ENCODE measurements at regions not wholly inside any gene's neighbourhood (a gene's known extent, or its start where the extent isn't known, plus 50 kb on each side); places are given as distances from the start of the nearest gene placed in this dataset.

GRCh38 chr6:22028403-22029090, 268.3 kb downstream of the PRL start:
- ATAC-seq = no peak
- WGBS, 4 donors = 80 to 82% (median 81%) methylated on average over 7 of the region's 7 CpGs
- no peaks in the 10 kb centered on the region for H3K27me3 ChIP-seq
- H3K9me3 ChIP-seq = no peaks in the 10 kb centered on the region
- H3K27ac ChIP-seq = peak overlapping the region in 7 of 12 donors; percentile 0 to 40 (median 23)
- intact Hi-C loops (cut with DNase I) = loop anchor here in 1 of 10 donors (5.0 kb wide), 1 partner anchor 41 kb away; no protein-coding TSS in a partner anchor
- no peak for DNase-seq
- no peak overlapping the region for H3K4me3 ChIP-seq
- H3K4me1 ChIP-seq = peaks cover 0 to 48% (median 28%) of the 10 kb centered on the region in 12 donors
- no peaks in the 10 kb centered on the region for H3K36me3 ChIP-seq
- no peak for TF ChIP-seq POLR2A (IDR thresholded peaks at IDR 0.05)
- TF ChIP-seq CTCF (IDR thresholded peaks at IDR 0.05) = no peak

DNA sequence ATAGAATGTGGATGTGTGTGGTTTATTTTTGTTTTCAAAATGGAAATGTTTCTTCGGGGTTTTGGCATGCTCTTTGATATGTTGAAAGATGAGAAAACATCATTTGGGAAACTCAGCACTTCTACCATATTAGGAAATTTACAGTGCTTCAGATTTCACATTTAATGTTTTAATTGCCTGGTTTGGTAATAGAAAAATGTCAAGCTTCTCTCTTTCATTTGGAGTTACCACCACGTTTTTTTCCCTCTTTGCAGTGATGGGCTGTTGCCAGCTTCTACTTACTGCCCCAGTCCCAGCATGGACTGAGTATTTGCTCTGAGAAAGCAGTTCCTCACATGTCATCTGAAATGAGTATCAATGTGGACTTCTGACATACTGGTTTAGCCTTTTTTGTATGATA, 267.7 kb downstream of the PRL start:
- Histone ChIP-seq H3K4me1 (peaks cover 0 to 48% (median 28%) of the 10 kb centered on the region in 12 donors), H3K9me3 (no peaks in the 10 kb centered on the region), H3K36me3 (no peaks in the 10 kb centered on the region), H3K27me3 (no peaks in the 10 kb centered on the region), H3K27ac (peak overlapping the region in 7 of 12 donors; percentile 0 to 40 (median 17)), H3K4me3 (no peak overlapping the region)
- TF ChIP-seq CTCF (IDR thresholded peaks at IDR 0.05) (no peak), POLR2A (IDR thresholded peaks at IDR 0.05) (no peak)
- ATAC-seq (no peak), DNase-seq (no peak)
- WGBS, 4 donors = 20 to 34% (median 31%) methylated on average over 2 of the region's 2 CpGs
- intact Hi-C loops (cut with DNase I) = loop anchor here in 1 of 10 donors (5.0 kb wide), 1 partner anchor 42 kb away; no protein-coding TSS in a partner anchor

GRCh38 chr6:22030730-22031619, 265.9 kb downstream of the PRL start:
- Histone ChIP-seq H3K9me3 (no peaks in the 10 kb centered on the region), H3K36me3 (no peaks in the 10 kb centered on the region), H3K4me3 (no peak overlapping the region), H3K27me3 (no peaks in the 10 kb centered on the region), H3K4me1 (peaks cover 0 to 34% (median 18%) of the 10 kb centered on the region in 12 donors), H3K27ac (no peak overlapping the region)
- no peak for ATAC-seq
- 91 to 94% (median 91%) methylated on average over 6 of the region's 6 CpGs for WGBS, 4 donors
- intact Hi-C loops (cut with DNase I) = loop anchor here in 1 of 10 donors (5.0 kb wide), 1 partner anchor 44 kb away; no protein-coding TSS in a partner anchor
- TF ChIP-seq CTCF (IDR thresholded peaks at IDR 0.05) = no peak
- TF ChIP-seq POLR2A (IDR thresholded peaks at IDR 0.05) = no peak
- no peak for DNase-seq

DNA sequence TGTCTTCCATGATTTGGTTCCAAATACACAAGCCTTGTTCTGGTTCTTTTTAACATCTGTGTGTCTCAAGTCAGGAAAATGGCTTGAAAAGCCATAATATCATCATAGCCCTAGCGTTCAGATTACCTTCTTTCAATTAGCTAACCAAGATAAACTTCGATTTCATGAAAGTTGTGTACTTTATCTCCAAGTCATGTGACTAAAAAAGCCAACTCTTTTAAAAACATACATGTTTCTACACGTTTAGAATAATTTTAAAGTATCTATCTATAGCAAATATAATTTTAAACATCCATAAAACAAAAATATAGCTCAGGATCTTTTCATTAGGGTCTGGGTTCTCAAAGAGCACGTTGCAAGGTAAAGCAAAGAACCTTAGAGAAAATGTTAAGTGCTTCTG, 261.1 kb downstream of the PRL start:
- peaks cover 0 to 3% (median 0%) of the 10 kb centered on the region in 12 donors for H3K4me1 ChIP-seq
- TF ChIP-seq CTCF (IDR thresholded peaks at IDR 0.05) (no peak), POLR2A (IDR thresholded peaks at IDR 0.05) (no peak)
- no peak overlapping the region for H3K27ac ChIP-seq
- H3K4me3 ChIP-seq = no peak overlapping the region
- DNase-seq (no peak), ATAC-seq (no peak)
- intact Hi-C loops (cut with DNase I) = no loop called here
- no peaks in the 10 kb centered on the region for H3K27me3 ChIP-seq
- H3K36me3 ChIP-seq = no peaks in the 10 kb centered on the region
- H3K9me3 ChIP-seq = peaks cover 0 to 18% (median 5%) of the 10 kb centered on the region in 12 donors
- WGBS, 4 donors = 82 to 86% (median 83%) methylated on average over 4 of the region's 4 CpGs

Measured in heart left ventricle (tissue), 16 donors.